ENCODE measurements at regions not wholly inside any gene's neighbourhood (a gene's known extent, or its start where the extent isn't known, plus 50 kb on each side); places are given as distances from the start of the nearest gene placed in this dataset.

- no peak for TF ChIP-seq POLR2AphosphoS5 (IDR thresholded peaks at IDR 0.05)
- TF ChIP-seq, protein P1, sequence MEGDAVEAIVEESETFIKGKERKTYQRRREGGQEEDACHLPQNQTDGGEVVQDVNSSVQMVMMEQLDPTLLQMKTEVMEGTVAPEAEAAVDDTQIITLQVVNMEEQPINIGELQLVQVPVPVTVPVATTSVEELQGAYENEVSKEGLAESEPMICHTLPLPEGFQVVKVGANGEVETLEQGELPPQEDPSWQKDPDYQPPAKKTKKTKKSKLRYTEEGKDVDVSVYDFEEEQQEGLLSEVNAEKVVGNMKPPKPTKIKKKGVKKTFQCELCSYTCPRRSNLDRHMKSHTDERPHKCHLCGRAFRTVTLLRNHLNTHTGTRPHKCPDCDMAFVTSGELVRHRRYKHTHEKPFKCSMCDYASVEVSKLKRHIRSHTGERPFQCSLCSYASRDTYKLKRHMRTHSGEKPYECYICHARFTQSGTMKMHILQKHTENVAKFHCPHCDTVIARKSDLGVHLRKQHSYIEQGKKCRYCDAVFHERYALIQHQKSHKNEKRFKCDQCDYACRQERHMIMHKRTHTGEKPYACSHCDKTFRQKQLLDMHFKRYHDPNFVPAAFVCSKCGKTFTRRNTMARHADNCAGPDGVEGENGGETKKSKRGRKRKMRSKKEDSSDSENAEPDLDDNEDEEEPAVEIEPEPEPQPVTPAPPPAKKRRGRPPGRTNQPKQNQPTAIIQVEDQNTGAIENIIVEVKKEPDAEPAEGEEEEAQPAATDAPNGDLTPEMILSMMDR (IDR thresholded peaks at IDR 0.05) = no peak
- no peak for TF ChIP-seq POLR2A (IDR thresholded peaks at IDR 0.05)
Measured at GRCh38 chr2:6215053-6215452, 522.9 kb downstream of the SOX11 start.
